HPDE6-E6E7 (cell line): ENCODE measurements at regions not wholly inside any gene's neighbourhood (a gene's known extent, or its start where the extent isn't known, plus 50 kb on each side); places are given as distances from the start of the nearest gene placed in this dataset.

Experiments
- DNase-seq: peaks from one replicate; pipeline ENCODE4 v3.0.0; 2011; ENCODE audit warnings: missing footprints; ENCODE audit errors: extremely low spot score

DNA sequence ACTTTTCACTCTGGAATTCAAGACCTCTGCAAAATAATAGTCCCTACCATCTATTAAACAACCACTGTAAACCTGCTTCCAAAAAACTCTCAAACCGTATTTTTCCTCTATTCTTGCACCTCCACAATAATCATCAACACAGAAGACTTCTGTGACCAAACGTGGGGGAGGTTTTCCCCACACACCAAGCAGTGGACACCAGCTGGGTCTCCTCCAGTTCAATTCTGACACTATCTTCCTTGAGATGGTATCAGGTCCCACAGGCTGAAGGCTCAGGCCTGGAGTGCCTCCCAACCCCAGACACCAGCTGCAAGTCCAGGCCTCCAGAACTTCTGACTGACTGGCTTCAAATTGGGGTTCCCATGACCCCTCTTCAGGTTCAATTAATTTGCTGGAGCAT lies 89.6 kb upstream of the RAP2B start:
- DNase-seq = no peak

GRCh38 chr3:153072856-153073255 lies 89.2 kb upstream of the RAP2B start:
- DNase-seq = no peak

DNA sequence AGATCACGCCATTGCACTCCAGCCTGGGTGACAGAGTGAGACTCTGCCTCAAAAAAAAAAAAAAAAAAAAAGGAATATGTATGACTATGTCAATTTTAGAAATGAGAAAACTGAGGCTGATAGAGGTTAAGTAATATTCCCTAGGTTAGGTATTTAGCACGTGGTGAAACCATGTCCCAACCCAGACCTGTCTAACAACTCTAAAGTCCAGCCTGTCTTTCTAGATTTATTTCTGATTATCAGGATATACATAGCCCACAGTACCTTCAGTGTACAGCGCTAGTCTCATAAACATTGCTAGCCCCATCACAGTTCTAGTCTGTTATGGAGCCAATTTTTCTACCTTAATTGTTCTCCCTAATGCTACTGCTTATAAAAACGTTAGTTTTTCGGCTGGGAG lies 88.4 kb upstream of the RAP2B start:
- DNase-seq = no peak

DNA sequence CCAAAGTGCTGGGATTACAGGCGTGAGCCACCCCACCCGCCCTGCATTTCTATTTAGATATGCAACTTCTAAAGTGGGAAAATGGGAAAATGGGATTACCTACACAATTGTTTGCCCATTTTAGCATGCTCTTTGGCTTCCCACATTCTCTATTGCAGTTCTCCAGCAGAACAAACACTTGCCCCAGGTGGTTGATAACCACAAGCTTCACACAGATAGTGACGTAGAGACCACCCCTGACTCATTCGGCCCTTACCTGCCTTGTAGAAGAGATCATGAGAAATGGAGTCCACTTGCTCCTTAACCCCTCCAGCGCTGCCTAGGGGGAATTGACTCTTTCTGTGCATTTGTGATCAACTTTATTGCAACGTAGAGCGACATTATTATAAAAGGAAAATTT lies 83.2 kb upstream of the RAP2B start:
- DNase-seq = no peak

- DNase-seq = no peak
Measured at GRCh38 chr3:153079386-153079785, 82.6 kb upstream of the RAP2B start.

DNA sequence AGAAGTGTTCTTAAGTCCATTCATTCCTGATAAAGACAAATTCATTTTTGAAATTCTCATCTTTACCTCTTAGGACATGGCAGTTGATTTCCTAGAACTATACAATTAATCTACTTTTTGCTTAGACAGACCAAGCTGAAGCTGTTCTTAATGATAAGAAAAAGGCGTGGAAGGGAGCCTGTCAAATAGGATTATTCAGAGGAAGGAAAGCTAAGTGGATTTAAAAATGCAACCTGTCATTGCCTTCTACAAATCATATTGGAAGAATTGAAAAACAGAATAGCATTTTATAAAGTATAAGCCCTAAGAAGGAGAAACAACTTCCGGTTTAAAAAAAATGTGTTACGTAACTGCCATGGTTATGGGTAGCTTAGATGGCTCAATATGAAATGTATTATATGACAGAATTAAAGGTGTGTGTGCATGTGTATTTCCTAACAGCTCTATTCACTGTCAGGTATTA lies 81.2 kb upstream of the RAP2B start:
- DNase-seq = no peak

DNA sequence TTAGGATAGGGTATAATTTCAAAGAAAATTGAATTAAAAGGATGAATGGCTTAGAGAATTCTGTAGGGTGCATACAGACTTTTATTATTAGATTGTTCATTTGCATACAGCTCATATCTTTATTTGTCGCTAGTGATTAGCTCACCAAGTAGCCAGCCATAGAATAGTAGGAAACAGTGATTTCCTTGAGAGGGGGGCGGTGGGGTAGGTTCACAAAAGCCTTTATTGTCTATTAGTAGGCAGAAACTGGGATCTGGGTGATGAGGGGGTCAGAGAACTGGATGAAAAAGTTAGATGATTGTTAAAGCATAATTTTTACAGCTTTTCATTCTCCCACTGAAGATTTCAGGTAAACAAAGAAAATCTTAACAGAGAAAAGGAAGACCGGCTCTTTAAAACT lies 77.6 kb upstream of the RAP2B start:
- DNase-seq = no peak

DNA sequence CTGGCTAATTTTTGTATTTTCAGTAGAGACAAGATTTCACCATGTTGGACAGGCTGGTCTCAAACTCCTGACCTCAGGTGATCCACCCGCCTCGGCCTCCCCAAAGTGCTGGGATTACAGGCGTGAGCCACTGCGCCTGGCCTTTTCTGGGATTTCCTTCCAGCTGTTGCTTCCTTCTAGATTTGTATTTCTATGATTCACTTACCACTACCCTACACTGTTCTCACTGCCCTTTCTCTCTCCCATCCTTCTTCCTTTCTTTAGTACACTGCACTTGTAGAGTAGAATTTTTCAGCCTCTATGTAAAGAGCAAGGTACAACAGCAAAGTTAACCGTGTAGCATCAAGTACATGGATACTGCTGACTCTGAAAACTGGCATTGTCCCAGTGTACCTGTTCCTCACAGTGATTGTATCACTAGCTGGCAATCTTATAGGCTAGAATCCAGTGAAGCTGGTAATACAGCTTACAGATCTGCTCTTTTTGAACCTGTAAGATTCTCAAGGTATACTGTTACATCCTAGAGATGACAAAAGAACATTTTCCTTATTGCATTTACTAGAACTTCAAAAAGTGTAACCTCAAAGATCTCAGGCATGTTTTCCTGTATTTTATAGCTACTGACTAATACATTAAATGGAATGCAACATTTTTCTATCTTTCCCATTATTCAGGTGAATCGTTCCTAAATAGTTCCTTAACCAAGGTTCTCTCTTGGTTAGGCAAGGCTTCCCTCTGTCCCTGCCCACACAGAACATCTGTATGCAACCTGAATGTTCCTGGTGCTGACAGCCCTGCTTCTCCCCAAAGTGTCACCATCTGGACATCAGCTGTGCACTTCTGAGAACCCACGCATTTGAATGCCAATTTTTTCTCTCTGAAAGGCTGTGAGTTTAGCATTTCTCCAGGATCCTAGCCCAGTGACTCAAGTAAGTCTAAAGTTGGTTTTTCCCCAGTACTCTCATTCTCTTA lies 74.1 kb upstream of the RAP2B start:
- no peak for DNase-seq

GRCh38 chr3:153089620-153090019 lies 72.4 kb upstream of the RAP2B start:
- no peak for DNase-seq

DNA sequence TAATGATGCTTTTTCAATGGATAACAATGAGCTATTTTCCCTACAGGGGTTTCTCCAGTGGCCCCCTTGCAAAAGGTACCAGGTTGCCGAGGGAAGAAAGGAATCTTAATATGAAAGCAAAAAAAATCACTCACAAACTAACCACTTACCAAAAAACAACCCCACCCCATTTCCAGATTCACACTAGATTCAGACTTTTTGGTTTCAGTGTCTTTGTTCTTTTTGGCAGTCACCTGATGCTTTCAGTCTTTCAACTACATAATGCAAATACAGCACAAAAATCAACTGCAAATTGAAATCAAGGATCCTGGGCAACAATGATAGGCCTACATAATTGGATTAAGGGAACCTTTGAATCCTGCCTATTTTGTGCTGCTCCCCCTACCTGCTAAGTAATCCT lies 71.1 kb upstream of the RAP2B start:
- DNase-seq = no peak

DNA sequence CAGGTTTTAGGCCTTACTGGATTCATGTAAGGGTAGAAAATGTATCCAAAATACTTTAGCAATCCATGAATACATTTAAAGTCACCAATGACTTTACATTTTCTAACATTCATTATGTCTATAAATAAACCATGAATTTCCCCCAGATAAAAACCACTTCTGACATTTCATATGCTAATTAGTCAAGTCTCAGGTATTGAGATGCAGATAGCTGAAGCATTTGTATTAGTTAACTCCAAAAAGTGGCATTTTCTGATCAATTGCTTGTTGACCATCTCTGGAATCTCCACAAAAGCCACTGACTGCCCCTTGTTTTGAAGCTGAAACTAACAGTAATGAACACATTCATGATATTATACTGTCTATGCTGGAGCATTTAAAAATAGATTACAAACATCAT lies 68.4 kb upstream of the RAP2B start:
- no peak for DNase-seq

GRCh38 chr3:153094386-153094785 lies 67.6 kb upstream of the RAP2B start:
- no peak for DNase-seq

DNA sequence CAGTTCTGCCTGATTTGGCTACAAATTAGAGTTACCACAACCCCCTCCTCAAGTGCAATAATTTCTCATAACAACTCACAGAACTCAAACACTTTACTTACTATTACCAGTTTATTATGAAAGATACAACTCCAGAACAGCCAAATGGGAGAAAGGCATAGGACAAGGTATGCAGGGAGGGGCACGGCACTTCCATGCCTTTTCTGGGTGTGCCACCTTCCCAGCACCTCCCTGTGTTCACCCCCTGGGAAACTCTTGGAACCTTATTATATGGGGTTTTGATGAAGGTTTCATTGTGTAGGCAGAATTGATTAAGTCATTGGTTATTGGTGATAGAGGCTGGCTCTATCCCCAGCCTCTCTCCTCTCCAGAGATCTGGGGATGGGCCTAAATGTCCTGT lies 66.6 kb upstream of the RAP2B start:
- DNase-seq = no peak

- no peak for DNase-seq
Measured at GRCh38 chr3:153096731-153097131, 65.3 kb upstream of the RAP2B start.

- DNase-seq = no peak
Measured at GRCh38 chr3:153097213-153097612, 64.8 kb upstream of the RAP2B start.

GRCh38 chr3:153099131-153099530 lies 62.9 kb upstream of the RAP2B start:
- DNase-seq = no peak

DNA sequence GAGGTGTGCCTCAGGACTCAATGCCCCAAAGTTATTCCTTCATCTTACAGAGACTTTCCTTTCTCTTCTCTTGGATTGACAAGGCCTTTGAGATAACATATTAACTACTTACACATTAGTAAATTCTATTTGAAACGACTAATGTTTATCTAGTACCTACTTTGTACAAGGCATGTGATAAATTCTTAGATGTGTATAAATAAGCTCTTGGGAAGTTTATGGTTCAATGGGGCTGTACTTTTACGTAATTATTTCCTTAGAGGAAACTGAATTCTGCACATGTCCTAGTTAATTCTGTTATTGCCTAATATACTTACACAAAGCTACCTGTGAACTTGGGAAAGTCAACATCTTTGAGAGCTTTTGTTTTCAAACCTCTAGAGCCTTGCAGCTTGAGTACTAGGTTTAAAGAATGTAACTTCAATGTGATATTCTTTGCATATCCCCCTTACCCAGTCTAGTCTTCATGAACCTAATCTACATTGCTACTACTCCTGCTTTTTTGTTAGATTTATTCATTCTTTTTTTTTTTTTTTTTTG lies 58.5 kb upstream of the RAP2B start:
- no peak for DNase-seq

DNA sequence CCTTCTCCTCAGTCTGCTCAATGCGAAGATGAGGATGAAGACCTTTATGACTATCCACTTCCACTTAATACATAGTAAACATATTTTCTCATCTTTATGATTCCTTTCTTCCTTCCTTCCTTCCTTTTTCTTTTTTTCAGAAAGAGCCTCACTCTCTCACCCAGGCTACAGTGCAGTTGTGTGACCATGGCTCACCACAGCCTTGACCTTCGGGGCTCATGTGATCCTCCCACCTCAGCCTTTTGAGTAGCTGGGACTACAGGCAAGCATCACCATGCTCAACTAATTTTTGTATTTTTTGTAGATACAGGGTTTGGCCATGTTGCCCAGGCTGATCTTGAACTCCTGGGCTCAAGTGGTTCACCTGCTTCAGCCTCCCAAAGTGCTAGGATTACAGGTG lies 52.0 kb upstream of the RAP2B start:
- DNase-seq = no peak

DNA sequence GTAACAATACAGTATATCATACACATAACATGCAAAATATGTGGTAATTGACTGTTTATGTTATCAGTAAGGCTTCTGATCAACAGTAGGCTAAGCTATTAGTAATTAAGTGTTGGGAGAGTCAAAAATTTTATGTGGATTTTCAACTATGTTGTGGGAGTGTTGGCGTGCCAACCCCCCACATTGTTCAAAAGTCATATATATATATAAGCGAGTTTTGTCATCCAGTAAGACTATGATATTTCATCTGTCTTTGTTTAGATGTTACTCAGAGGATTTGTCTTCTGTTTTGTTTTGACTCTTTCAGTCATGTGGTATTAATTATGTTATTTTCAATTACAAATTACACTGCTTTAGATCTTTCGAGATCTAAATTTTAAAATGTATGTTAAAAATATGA lies 51.0 kb upstream of the RAP2B start:
- no peak for DNase-seq
